ENCODE measurements at regions not wholly inside any gene's neighbourhood (a gene's known extent, or its start where the extent isn't known, plus 50 kb on each side); places are given as distances from the start of the nearest gene placed in this dataset.

- no peaks in the 10 kb centered on the region for H3K79me2 ChIP-seq (ENCODE audit: control insufficient read depth, insufficient read depth, low read length, unreplicated experiment)
Measured at GRCh38 chr14:101446387-101446969, 114.8 kb upstream of the DIO3 start.

GRCh38 chr14:101449114-101449513, 112.2 kb upstream of the DIO3 start:
- Histone ChIP-seq H3K36me3 (ENCODE audit: insufficient read depth, low read length) (no peaks in the 10 kb centered on the region), H2AFZ (ENCODE audit: low read length, unreplicated experiment) (no peak overlapping the region), H3K4me1 (ENCODE audit: control insufficient read depth, insufficient read depth, low read length, unreplicated experiment) (no peaks in the 10 kb centered on the region), H3K27ac (ENCODE audit: low read depth, low read length) (no peak overlapping the region), H3K27me3 (ENCODE audit: insufficient read depth, low read length) (peaks cover 12% of the 10 kb centered on the region; the same call in 1 of the 2 replicates), H3K4me3 (ENCODE audit: low read depth, low read length) (no peak overlapping the region), H3K79me2 (ENCODE audit: control insufficient read depth, insufficient read depth, low read length, unreplicated experiment) (no peaks in the 10 kb centered on the region)

More at GRCh38 chr14:101446387-101446969, 114.8 kb upstream of the DIO3 start:
- Histone ChIP-seq H3K4me3 (ENCODE audit: low read depth, low read length) (no peak overlapping the region), H3K4me1 (ENCODE audit: control insufficient read depth, insufficient read depth, low read length, unreplicated experiment) (peaks cover 6% of the 10 kb centered on the region), H2AFZ (ENCODE audit: low read length, unreplicated experiment) (no peak overlapping the region), H3K27me3 (ENCODE audit: insufficient read depth, low read length) (peaks cover 4% of the 10 kb centered on the region; the same call in 1 of the 2 replicates), H3K36me3 (ENCODE audit: insufficient read depth, low read length) (no peaks in the 10 kb centered on the region), H3K27ac (ENCODE audit: low read depth, low read length) (no peak overlapping the region)

DNA sequence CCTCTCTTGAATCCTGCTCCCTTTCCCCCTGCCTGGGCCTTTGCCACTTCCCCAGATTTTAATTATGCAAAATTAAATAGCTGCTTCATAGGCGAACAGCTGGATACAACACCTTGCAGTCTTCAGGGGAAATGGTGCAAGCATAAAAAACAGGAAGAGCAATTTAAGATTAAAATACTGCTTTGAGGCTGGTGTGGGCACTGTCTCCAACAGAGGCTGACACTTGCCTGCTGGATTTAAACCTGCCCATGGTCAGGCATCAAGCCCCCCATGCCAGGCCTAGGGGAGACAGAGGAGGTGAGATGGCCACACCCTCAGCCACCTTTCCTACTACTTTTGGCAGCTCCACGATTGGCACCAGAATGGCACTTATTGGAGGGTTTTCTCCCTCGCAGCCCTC, 110.1 kb upstream of the DIO3 start:
- Histone ChIP-seq H2AFZ (ENCODE audit: low read length, unreplicated experiment) (no peak overlapping the region), H3K4me1 (ENCODE audit: control insufficient read depth, insufficient read depth, low read length, unreplicated experiment) (no peaks in the 10 kb centered on the region), H3K27ac (ENCODE audit: low read depth, low read length) (no peak overlapping the region), H3K27me3 (ENCODE audit: insufficient read depth, low read length) (peaks cover 18% of the 10 kb centered on the region; the same call in 1 of the 2 replicates), H3K36me3 (ENCODE audit: insufficient read depth, low read length) (no peaks in the 10 kb centered on the region), H3K79me2 (ENCODE audit: control insufficient read depth, insufficient read depth, low read length, unreplicated experiment) (no peaks in the 10 kb centered on the region), H3K4me3 (ENCODE audit: low read depth, low read length) (no peak overlapping the region)

GRCh38 chr14:101453225-101453624, 108.1 kb upstream of the DIO3 start:
- Histone ChIP-seq H3K79me2 (ENCODE audit: control insufficient read depth, insufficient read depth, low read length, unreplicated experiment) (no peaks in the 10 kb centered on the region), H3K4me3 (ENCODE audit: low read depth, low read length) (no peak overlapping the region), H3K4me1 (ENCODE audit: control insufficient read depth, insufficient read depth, low read length, unreplicated experiment) (no peaks in the 10 kb centered on the region), H3K27ac (ENCODE audit: low read depth, low read length) (no peak overlapping the region), H3K36me3 (ENCODE audit: insufficient read depth, low read length) (no peaks in the 10 kb centered on the region), H3K27me3 (ENCODE audit: insufficient read depth, low read length) (peaks cover 21% of the 10 kb centered on the region), H2AFZ (ENCODE audit: low read length, unreplicated experiment) (no peak overlapping the region)

DNA sequence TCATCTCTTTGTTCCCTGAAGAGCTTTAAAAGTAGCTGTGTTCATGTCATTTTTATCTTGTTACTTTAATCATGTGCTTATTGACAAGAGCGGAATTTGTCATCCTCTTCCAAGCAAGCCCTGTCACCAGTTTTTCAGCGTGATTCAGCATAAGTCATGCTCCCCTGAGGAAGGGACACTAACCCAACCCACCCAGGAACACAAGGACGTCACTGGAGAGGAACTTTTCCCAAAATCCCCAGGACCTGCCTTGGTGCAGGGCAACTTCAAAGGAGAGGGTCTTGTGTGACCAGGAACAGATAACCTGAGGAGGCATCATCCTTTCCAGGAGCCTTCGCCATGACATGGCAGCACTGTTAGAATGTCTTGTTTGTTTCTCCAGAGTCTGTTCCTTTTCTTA, 107.1 kb upstream of the DIO3 start:
- no peaks in the 10 kb centered on the region for H3K4me1 ChIP-seq (ENCODE audit: control insufficient read depth, insufficient read depth, low read length, unreplicated experiment)
- H3K27me3 ChIP-seq (ENCODE audit: insufficient read depth, low read length) = peaks cover 17% of the 10 kb centered on the region
- no peaks in the 10 kb centered on the region for H3K36me3 ChIP-seq (ENCODE audit: insufficient read depth, low read length)
- H3K4me3 ChIP-seq (ENCODE audit: low read depth, low read length) = no peak overlapping the region
- H2AFZ ChIP-seq (ENCODE audit: low read length, unreplicated experiment) = no peak overlapping the region
- H3K79me2 ChIP-seq (ENCODE audit: control insufficient read depth, insufficient read depth, low read length, unreplicated experiment) = no peaks in the 10 kb centered on the region
- no peak overlapping the region for H3K27ac ChIP-seq (ENCODE audit: low read depth, low read length)

- no peak overlapping the region for H2AFZ ChIP-seq (ENCODE audit: low read length, unreplicated experiment)
- H3K79me2 ChIP-seq (ENCODE audit: control insufficient read depth, insufficient read depth, low read length, unreplicated experiment) = no peaks in the 10 kb centered on the region
- H3K27ac ChIP-seq (ENCODE audit: low read depth, low read length) = no peak overlapping the region
- no peaks in the 10 kb centered on the region for H3K36me3 ChIP-seq (ENCODE audit: insufficient read depth, low read length)
- H3K4me1 ChIP-seq (ENCODE audit: control insufficient read depth, insufficient read depth, low read length, unreplicated experiment) = no peaks in the 10 kb centered on the region
- H3K27me3 ChIP-seq (ENCODE audit: insufficient read depth, low read length) = peaks cover 17% of the 10 kb centered on the region
- no peak overlapping the region for H3K4me3 ChIP-seq (ENCODE audit: low read depth, low read length)
Measured at GRCh38 chr14:101456246-101457175, 104.8 kb upstream of the DIO3 start.

DNA sequence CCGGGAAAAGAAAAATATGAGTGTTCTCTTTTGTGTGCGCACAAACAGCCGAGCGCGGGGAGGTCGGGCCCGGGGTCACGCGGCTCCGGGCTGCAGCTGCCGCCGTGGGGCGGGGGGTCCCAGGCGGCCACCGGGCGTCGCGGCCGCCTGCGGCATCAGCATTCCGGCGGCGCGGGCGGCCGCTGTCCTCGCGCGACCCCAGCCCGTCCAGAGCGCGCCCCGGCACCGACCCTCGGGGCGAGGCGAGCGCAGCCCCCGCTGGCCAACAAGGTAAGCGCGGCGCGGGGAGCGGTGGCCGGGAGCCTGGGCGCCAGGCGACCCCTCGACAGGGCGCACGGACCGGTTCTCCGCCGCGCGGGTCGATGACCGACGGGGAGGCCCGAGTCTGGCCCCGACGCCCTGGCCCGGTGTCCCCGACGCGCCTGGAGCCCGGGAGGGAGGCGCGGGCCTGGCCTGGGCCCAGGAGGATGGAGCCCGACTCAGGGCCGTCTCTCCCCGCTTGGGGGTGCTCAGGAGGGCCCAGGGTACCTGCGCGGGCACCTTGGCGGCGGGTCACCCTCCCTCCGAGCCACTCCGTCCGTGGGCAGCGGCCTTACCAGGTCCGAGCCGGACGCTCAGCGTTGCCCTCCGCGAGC, 103.9 kb upstream of the DIO3 start:
- Histone ChIP-seq H3K79me2 (ENCODE audit: control insufficient read depth, insufficient read depth, low read length, unreplicated experiment) (no peaks in the 10 kb centered on the region), H3K4me3 (ENCODE audit: low read depth, low read length) (no peak overlapping the region), H3K4me1 (ENCODE audit: control insufficient read depth, insufficient read depth, low read length, unreplicated experiment) (no peaks in the 10 kb centered on the region), H3K36me3 (ENCODE audit: insufficient read depth, low read length) (no peaks in the 10 kb centered on the region), H3K27me3 (ENCODE audit: insufficient read depth, low read length) (peaks cover 15% of the 10 kb centered on the region), H2AFZ (ENCODE audit: low read length, unreplicated experiment) (no peak overlapping the region), H3K27ac (ENCODE audit: low read depth, low read length) (no peak overlapping the region)

- peaks cover 9% of the 10 kb centered on the region for H3K27me3 ChIP-seq (ENCODE audit: insufficient read depth, low read length)
- no peaks in the 10 kb centered on the region for H3K36me3 ChIP-seq (ENCODE audit: insufficient read depth, low read length)
Measured at GRCh38 chr14:101457936-101458740, 103.2 kb upstream of the DIO3 start.

DNA sequence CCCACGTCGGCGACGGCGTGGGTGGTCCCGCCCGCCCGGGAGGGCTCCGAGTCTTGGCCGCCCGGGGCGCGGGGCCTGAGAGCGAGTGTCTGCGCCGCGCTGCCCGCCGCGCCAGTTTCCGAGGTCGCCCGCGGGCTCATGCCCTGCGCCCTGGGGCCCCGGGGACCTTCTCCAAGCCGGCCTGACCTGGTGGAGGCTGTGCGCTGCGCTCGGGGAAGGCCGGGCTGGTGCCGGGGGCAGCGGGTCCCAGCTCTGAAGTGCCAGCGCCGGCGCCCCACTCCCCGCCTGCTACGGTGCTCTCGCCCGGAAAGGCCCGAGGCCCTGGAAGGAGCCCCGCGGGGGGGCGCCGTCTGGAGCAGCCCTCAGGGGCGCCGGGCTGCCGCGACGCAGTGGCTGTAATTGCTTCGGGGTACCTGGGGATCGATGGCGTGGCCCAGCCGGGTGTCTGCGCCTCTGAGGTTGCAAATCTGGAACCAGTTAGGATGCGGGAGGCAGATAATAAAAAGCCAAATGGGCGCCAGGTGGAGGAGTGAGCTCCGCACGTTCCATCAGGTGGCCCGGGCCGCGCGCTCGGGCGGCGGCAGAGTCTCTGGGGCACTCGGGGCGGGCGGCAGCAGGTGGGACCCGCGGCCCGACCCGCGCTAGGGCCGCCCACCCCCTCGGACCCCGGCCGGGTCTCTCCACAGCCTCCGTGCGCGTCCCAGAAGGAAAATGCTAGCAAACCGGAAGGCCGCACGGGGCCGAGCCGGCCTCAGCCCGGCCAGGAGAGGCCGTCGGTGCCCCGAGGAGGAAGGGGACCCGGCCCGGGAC, 102.3 kb upstream of the DIO3 start:
- Histone ChIP-seq H3K36me3 (ENCODE audit: insufficient read depth, low read length) (no peaks in the 10 kb centered on the region), H3K27me3 (ENCODE audit: insufficient read depth, low read length) (peaks cover 9% of the 10 kb centered on the region), H3K79me2 (ENCODE audit: control insufficient read depth, insufficient read depth, low read length, unreplicated experiment) (no peaks in the 10 kb centered on the region), H3K4me1 (ENCODE audit: control insufficient read depth, insufficient read depth, low read length, unreplicated experiment) (no peaks in the 10 kb centered on the region), H2AFZ (ENCODE audit: low read length, unreplicated experiment) (no peak overlapping the region), H3K27ac (ENCODE audit: low read depth, low read length) (no peak overlapping the region), H3K4me3 (ENCODE audit: low read depth, low read length) (no peak overlapping the region)

More at GRCh38 chr14:101457936-101458740, 103.2 kb upstream of the DIO3 start:
- Histone ChIP-seq H3K27ac (ENCODE audit: low read depth, low read length) (no peak overlapping the region), H3K79me2 (ENCODE audit: control insufficient read depth, insufficient read depth, low read length, unreplicated experiment) (no peaks in the 10 kb centered on the region), H3K4me3 (ENCODE audit: low read depth, low read length) (no peak overlapping the region), H2AFZ (ENCODE audit: low read length, unreplicated experiment) (no peak overlapping the region), H3K4me1 (ENCODE audit: control insufficient read depth, insufficient read depth, low read length, unreplicated experiment) (no peaks in the 10 kb centered on the region)
